Right atrium auricular region (tissue), 2 donors: ENCODE measurements at regions not wholly inside any gene's neighbourhood (a gene's known extent, or its start where the extent isn't known, plus 50 kb on each side); places are given as distances from the start of the nearest gene placed in this dataset.
"Not testable (repeated sequence)": the region's sequence is repeated elsewhere in the genome, so short reads cannot be mapped to it uniquely, and the experiment has no call there.

ENCODE experiments used
- DNase-seq: peaks from one replicate; pipeline ENCODE4 v3.0.0-alpha.2; 2019; ENCODE audit warnings: low spot score
- H3K27ac ChIP-seq, 2 donors: fragments of 200-600 bp; sonication (generic); 1 replicate in 1 of 2; 2 replicates in 1 of 2; pipeline ENCODE4 v1.5.1; 2016 to 2019
- H3K27me3 ChIP-seq, 2 donors: fragments of 200-600 bp; sonication (generic); one replicate each; pipeline versions ENCODE4 v1.5.1 to v1.6.0; 2017 to 2019
- H3K36me3 ChIP-seq: fragments of 200-600 bp; sonication (generic); one replicate; pipeline ENCODE4 v1.5.1; 2016
- H3K4me1 ChIP-seq, 2 donors: fragments of 200-600 bp; sonication (generic); one replicate each; pipeline versions ENCODE4 v1.5.1 to v1.6.0; 2017 to 2019
- H3K4me3 ChIP-seq, 2 donors: fragments of 200-600 bp; sonication (generic); 1 replicate in 1 of 2; 2 replicates in 1 of 2; pipeline ENCODE4 v1.5.1; 2017 to 2019; ENCODE audit warnings: mild to moderate bottlenecking in 1 of 2, moderate library complexity in 1 of 2
- H3K9me3 ChIP-seq, 2 donors: fragments of 200-600 bp; sonication (generic); one replicate each; pipeline ENCODE4 v1.5.1; 2019
- CTCF ChIP-seq, 2 donors: fragments of 200-600 bp; sonication (generic); IDR thresholded peaks; one replicate each; pipeline ENCODE4 v1.5.1; 2019; ENCODE audit warnings: antibody characterized with exemption in 2 of 2

DNA sequence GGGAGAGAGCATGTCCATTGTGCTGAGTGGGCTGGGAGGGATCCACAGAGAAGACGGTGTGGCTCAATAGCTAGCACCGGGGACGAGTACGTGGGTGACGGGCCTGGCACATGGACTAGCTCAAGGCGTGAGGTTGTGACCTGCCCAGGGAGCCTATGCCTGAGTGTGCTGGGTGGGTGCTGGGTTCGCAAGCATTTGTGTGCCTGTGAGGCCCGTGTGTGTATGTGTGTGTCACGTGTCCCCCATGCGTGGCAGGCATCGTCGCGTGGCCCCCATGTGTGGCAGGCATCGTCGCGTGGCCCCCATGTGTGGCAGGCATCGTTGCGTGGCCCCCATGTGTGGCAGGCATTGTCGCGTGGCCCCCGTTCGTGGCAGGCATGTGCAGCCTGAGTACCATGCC lies 109.2 kb downstream of the TMEM121 start:
- Histone ChIP-seq H3K9me3 (peaks cover 0 to 5% of the 10 kb centered on the region in 2 donors), H3K36me3 (no peaks in the 10 kb centered on the region), H3K4me3 (no peak overlapping the region), H3K27ac (no peak overlapping the region), H3K27me3 (no peaks in the 10 kb centered on the region), H3K4me1 (no peaks in the 10 kb centered on the region)
- DNase-seq = no peak
- no peak for TF ChIP-seq CTCF (IDR thresholded peaks at IDR 0.05)

DNA sequence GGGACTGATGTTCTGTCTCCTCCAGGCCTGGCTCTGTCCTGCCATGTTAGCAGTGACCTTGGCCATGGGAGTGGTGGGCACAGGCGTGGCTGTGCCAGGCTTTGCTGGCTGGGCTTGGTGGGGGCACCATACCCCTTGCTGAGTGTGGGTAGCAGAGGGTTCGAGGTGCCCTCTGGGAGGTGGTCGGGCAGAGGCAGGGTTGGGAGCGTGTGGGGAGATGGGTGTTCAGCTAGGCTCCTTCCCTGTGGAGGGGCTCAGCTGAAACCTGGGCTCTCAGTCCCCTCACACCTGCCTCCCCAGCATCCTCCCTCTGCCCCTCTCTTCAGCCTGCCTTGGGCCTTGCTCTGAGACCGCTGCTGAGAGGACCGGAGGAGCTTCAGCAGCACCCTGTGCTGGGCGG lies 109.6 kb downstream of the TMEM121 start:
- H3K27ac ChIP-seq, H3K36me3 ChIP-seq, H3K27me3 ChIP-seq, H3K4me1 ChIP-seq, H3K9me3 ChIP-seq, H3K4me3 ChIP-seq, DNase-seq: not testable (repeated sequence)

GRCh38 chr14:105636935-105637334 lies 110.6 kb downstream of the TMEM121 start:
- H3K4me1 ChIP-seq = no peaks in the 10 kb centered on the region
- peaks cover 0 to 4% of the 10 kb centered on the region in 2 donors for H3K9me3 ChIP-seq
- TF ChIP-seq CTCF (IDR thresholded peaks at IDR 0.05) = no peak
- H3K4me3 ChIP-seq = no peak overlapping the region
- no peaks in the 10 kb centered on the region for H3K36me3 ChIP-seq
- H3K27ac ChIP-seq = no peak overlapping the region
- DNase-seq = no peak
- no peaks in the 10 kb centered on the region for H3K27me3 ChIP-seq

- not testable (repeated sequence) for DNase-seq, H3K27ac ChIP-seq, H3K9me3 ChIP-seq, H3K4me1 ChIP-seq, H3K27me3 ChIP-seq, H3K36me3 ChIP-seq, H3K4me3 ChIP-seq
Measured at GRCh38 chr14:105637345-105637744, 111.0 kb downstream of the TMEM121 start.

- H3K4me3 ChIP-seq, DNase-seq, H3K36me3 ChIP-seq, H3K27ac ChIP-seq, H3K9me3 ChIP-seq, H3K27me3 ChIP-seq, H3K4me1 ChIP-seq: not testable (repeated sequence)
Measured at GRCh38 chr14:105639969-105640931, 113.9 kb downstream of the TMEM121 start.

GRCh38 chr14:105641075-105641937 lies 114.9 kb downstream of the TMEM121 start:
- no peak overlapping the region for H3K27ac ChIP-seq
- no peak for DNase-seq

DNA sequence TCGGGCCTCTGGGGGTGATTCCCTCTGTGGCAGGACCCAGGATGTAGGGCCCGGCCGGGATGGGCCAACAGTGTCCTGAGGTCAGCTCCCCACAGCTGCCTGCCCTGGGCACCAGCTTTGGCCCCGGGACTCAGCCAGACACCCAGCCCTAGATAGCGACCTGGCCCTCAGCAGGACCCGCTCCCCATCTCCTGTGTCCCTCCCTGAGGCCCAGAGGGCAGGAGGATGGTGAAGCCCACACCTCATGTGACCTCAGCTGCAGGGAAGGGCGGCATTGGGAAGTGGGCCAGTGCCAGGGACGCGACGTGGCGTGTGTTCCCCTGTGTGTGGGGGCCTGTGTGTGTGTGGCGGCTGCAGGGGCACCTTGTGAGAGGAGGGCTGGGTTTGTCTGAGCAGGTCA lies 115.6 kb downstream of the TMEM121 start:
- not testable (repeated sequence) for H3K27me3 ChIP-seq, H3K4me3 ChIP-seq, DNase-seq, H3K27ac ChIP-seq, H3K4me1 ChIP-seq, H3K36me3 ChIP-seq, H3K9me3 ChIP-seq

More at GRCh38 chr14:105641075-105641937, 114.9 kb downstream of the TMEM121 start:
- Histone ChIP-seq H3K4me1 (no peaks in the 10 kb centered on the region), H3K9me3 (no peaks in the 10 kb centered on the region), H3K27me3 (no peaks in the 10 kb centered on the region), H3K4me3 (no peak overlapping the region), H3K36me3 (no peaks in the 10 kb centered on the region)
- no peak for TF ChIP-seq CTCF (IDR thresholded peaks at IDR 0.05)

DNA sequence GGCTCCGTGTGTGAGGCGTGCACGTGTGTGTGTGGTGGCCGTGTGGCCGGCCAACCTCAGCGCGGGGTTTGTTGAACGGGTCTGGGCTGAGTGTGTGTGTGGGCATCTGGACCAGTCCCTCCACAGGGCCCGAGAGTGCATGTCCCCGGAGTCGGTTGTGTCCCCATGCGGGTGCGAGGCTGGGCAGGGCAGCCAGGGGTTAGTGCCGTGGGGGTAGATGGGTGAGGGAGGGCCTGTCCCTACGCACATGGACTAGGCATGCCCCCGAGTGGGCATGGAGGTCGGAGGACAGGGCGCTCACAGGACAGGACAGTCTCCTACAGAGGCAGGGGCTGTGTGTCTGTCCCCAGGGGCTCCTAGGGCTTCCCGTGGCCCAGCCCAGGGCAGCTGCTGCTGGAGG lies 116.1 kb downstream of the TMEM121 start:
- H3K27ac ChIP-seq, H3K27me3 ChIP-seq, H3K36me3 ChIP-seq, H3K4me3 ChIP-seq, H3K9me3 ChIP-seq, DNase-seq, H3K4me1 ChIP-seq: not testable (repeated sequence)

DNA sequence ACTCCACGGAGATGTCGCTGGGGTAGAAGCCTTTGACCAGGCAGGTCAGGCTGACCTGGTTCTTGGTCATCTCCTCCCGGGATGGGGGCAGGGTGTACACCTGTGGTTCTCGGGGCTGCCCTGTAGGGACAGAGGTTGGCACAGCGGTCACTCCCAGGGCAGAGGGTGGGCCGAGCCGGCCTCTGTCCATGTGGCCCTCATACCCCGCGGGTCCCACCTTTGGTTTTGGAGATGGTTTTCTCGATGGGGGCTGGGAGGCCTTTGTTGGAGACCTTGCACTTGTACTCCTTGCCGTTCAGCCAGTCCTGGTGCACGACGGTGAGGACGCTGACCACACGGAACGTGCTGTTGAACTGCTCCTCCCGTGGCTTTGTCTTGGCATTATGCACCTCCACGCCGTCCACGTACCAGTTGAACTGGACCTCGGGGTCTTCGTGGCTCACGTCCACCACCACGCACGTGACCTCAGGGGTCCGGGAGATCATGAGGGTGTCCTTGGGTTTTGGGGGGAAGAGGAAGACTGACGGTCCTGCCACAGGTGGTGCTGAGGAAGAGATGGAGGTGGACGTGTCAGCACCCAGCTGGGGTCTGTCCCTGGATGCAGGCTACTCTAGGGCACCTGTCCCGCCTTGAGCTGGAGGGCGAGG lies 117.1 kb downstream of the TMEM121 start:
- not testable (repeated sequence) for H3K9me3 ChIP-seq, DNase-seq, H3K27me3 ChIP-seq, H3K36me3 ChIP-seq, H3K4me3 ChIP-seq, H3K4me1 ChIP-seq, H3K27ac ChIP-seq

DNA sequence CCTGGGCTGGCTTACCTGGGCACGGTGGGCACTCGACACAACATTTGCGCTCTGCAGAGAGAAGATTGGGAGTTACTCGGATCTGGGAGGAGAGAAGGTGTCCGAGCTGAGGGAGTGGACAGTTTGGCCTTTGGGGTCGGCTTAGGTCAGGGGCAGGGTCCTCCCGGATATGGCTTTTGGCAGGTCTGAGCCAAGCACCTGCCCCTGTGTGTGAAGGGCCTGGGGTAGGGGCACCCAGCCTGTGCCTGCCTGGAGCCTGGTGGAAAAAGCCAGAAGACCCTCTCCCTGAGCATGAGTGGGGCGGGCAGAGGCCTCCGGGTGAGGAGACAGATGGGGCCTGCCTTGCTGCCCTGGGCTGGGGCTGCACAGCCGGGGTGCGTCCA lies 117.7 kb downstream of the TMEM121 start:
- not testable (repeated sequence) for H3K9me3 ChIP-seq, H3K27ac ChIP-seq, H3K4me1 ChIP-seq, DNase-seq, H3K36me3 ChIP-seq, H3K4me3 ChIP-seq, H3K27me3 ChIP-seq

DNA sequence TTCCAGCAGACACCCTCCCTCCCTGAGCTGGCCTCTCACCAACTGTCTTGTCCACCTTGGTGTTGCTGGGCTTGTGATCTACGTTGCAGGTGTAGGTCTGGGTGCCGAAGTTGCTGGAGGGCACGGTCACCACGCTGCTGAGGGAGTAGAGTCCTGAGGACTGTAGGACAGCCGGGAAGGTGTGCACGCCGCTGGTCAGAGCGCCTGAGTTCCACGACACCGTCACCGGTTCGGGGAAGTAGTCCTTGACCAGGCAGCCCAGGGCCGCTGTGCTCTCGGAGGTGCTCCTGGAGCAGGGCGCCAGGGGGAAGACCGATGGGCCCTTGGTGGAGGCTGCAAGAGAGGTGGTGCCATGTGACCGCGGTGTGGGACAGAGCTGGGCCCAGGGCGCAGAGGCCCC lies 118.1 kb downstream of the TMEM121 start:
- not testable (repeated sequence) for H3K9me3 ChIP-seq, H3K4me1 ChIP-seq, H3K4me3 ChIP-seq, H3K27me3 ChIP-seq, H3K27ac ChIP-seq, DNase-seq, H3K36me3 ChIP-seq
